Lower lobe of right lung (tissue), 2 donors: ENCODE measurements at regions not wholly inside any gene's neighbourhood (a gene's known extent, or its start where the extent isn't known, plus 50 kb on each side); places are given as distances from the start of the nearest gene placed in this dataset.

ENCODE experiments used
- ATAC-seq, 2 donors: fragments of 200-7000 bp; cut with Tn5 transposase; one replicate each; pipeline ENCODE4 v1.9.1; 2020 to 2022; ENCODE audit warnings: mild to moderate bottlenecking in 2 of 2, moderate library complexity in 2 of 2
- DNase-seq: peaks from one replicate; pipeline ENCODE4 v3.0.0-alpha.2; 2020
- H3K27ac ChIP-seq: fragments of 200-600 bp; one replicate; pipeline ENCODE4 v1.8.0; 2022
- H3K27me3 ChIP-seq: fragments of 200-600 bp; one replicate; pipeline ENCODE4 v1.8.0; 2022; ENCODE audit warnings: low read depth
- H3K36me3 ChIP-seq: fragments of 200-600 bp; one replicate; pipeline ENCODE4 v1.8.0; 2022; ENCODE audit warnings: mild to moderate bottlenecking
- H3K4me1 ChIP-seq: fragments of 200-600 bp; one replicate; pipeline ENCODE4 v1.8.0; 2022
- H3K4me3 ChIP-seq: fragments of 200-600 bp; one replicate; pipeline ENCODE4 v1.8.0; 2022; ENCODE audit warnings: mild to moderate bottlenecking
- H3K9me3 ChIP-seq: fragments of 200-600 bp; one replicate; pipeline ENCODE4 v1.8.0; 2022
- CTCF ChIP-seq: fragments of 200-600 bp; IDR thresholded peaks from one replicate; pipeline ENCODE4 v1.8.0; 2022; ENCODE audit warnings: antibody characterized with exemption, mild to moderate bottlenecking
- intact Hi-C: fragments of 100-400 bp; cut with DNase I; formaldehyde crosslinking; loops from one replicate; pipeline ENCODE4 v1.11.0; 2022
- donor health status: DM: no; HTN: yes; CAD: no; lungs with severe emphysema.

GRCh38 chr2:2649109-2650072, 318.3 kb upstream of the MYT1L start:
- Histone ChIP-seq H3K36me3 (no peaks in the 10 kb centered on the region), H3K9me3 (no peaks in the 10 kb centered on the region), H3K27me3 (peaks cover 5% of the 10 kb centered on the region), H3K27ac (no peak overlapping the region), H3K4me3 (no peak overlapping the region), H3K4me1 (no peaks in the 10 kb centered on the region)
- no peak for DNase-seq
- intact Hi-C loops, result no loop called here
- ATAC-seq, result no peak
- no peak for TF ChIP-seq CTCF

GRCh38 chr2:2648094-2648493, 317.0 kb upstream of the MYT1L start:
- no peak for TF ChIP-seq CTCF
- Histone ChIP-seq H3K36me3 (no peaks in the 10 kb centered on the region), H3K27ac (no peak overlapping the region), H3K9me3 (no peaks in the 10 kb centered on the region), H3K4me1 (no peaks in the 10 kb centered on the region), H3K4me3 (no peak overlapping the region), H3K27me3 (peaks cover 5% of the 10 kb centered on the region)
- DNase-seq (no peak), ATAC-seq (no peak)
- intact Hi-C loops, result no loop called here

DNA sequence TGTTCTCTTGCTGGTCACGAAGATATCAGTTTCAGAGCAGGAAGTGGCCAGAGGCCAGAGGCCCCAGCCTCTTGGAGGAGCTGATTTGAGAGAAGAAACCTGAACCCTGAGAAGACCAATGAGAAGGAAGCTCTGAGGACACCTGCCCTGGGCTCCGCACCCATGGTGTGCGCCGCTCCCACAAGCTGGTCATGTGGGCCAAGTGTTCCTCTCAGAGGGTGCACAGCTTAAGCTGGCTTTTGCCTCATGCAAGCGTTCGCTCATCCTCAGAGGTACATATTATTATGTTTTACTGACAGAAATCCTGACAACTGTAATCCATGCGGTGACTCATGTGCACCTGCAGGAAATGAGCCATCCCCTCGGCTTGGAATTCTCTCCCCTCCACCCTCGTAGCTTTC, 316.1 kb upstream of the MYT1L start:
- no peak overlapping the region for H3K4me3 ChIP-seq
- peaks cover 5% of the 10 kb centered on the region for H3K27me3 ChIP-seq
- TF ChIP-seq CTCF, result no peak
- intact Hi-C loops, result no loop called here
- no peak overlapping the region for H3K27ac ChIP-seq
- H3K9me3 ChIP-seq, result no peaks in the 10 kb centered on the region
- no peak for DNase-seq
- ATAC-seq, result no peak
- no peaks in the 10 kb centered on the region for H3K36me3 ChIP-seq
- no peaks in the 10 kb centered on the region for H3K4me1 ChIP-seq

DNA sequence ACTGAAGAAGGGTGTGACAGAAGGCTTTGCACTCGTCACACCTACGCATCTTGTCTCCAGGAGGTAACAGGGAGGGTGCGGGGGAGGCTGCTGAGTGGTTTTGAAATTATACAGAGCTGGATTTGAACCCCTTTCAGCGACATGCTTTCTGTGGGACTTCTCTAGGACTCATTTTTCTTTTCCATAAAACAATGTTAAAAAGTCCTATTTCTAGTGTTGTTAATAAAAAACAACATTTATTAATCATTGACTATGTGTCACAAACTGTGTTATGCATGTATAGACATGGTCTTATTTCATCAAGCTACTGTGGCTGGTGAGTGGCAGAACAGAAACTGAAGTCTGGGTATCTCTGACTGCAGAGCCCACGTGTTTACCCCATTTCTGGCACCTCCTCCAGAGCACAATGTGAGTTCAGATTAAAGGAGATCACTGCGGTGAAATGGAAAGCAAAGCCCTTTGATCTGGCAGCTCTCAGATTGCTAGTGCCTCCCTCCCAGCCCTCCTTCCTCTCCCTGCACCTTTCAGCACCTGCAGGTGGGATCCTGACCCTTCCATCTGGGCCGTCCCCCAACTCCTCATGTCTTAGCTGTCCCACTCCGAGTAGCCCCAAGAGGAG, 315.5 kb upstream of the MYT1L start:
- ATAC-seq, result no peak
- no peak overlapping the region for H3K4me3 ChIP-seq
- no peak for DNase-seq

More for the DNA sequence above, 315.5 kb upstream of the MYT1L start:
- H3K4me1 ChIP-seq, result no peaks in the 10 kb centered on the region
- H3K27ac ChIP-seq, result no peak overlapping the region
- peaks cover 5% of the 10 kb centered on the region for H3K27me3 ChIP-seq
- H3K36me3 ChIP-seq, result no peaks in the 10 kb centered on the region
- no peaks in the 10 kb centered on the region for H3K9me3 ChIP-seq
- intact Hi-C loops, result no loop called here
- no peak for TF ChIP-seq CTCF
